T1000 (cell line): ENCODE measurements at regions not wholly inside any gene's neighbourhood (a gene's known extent, or its start where the extent isn't known, plus 50 kb on each side); places are given as distances from the start of the nearest gene placed in this dataset.
"Not testable (repeated sequence)": the region's sequence is repeated elsewhere in the genome, so short reads cannot be mapped to it uniquely, and the experiment has no call there.

Source experiments
- DNase-seq: peaks from one replicate; lab custom pipeline; 2025; ENCODE audit warnings: mixed read lengths; lab: John Stamatoyannopoulos, UW

- not testable (repeated sequence) for DNase-seq
Measured at GRCh38 chr2:65568656-65569440, 136.4 kb upstream of the SPRED2 start.

GRCh38 chr2:65566617-65567016 is 134.2 kb upstream of the SPRED2 start:
- no peak for DNase-seq

- no peak for DNase-seq
Measured at GRCh38 chr2:65565681-65566080, 133.3 kb upstream of the SPRED2 start.

GRCh38 chr2:65564299-65564698 is 131.9 kb upstream of the SPRED2 start:
- DNase-seq, result no peak

- no peak for DNase-seq
Measured at GRCh38 chr2:65562890-65563289, 130.5 kb upstream of the SPRED2 start.

GRCh38 chr2:65558743-65559142 is 126.3 kb upstream of the SPRED2 start:
- DNase-seq, result no peak

GRCh38 chr2:65557616-65558573 is 125.5 kb upstream of the SPRED2 start:
- DNase-seq, result no peak

GRCh38 chr2:65554765-65555591 is 122.6 kb upstream of the SPRED2 start:
- DNase-seq, result peak; percentile 28

- DNase-seq, result no peak
Measured at GRCh38 chr2:65553504-65554074, 121.2 kb upstream of the SPRED2 start.

GRCh38 chr2:65551528-65551927 is 119.1 kb upstream of the SPRED2 start:
- no peak for DNase-seq

- DNase-seq, result no peak
Measured at GRCh38 chr2:65550246-65550645, 117.8 kb upstream of the SPRED2 start.

- DNase-seq, result no peak
Measured at GRCh38 chr2:65549631-65550030, 117.2 kb upstream of the SPRED2 start.

- DNase-seq, result no peak
Measured at GRCh38 chr2:65549257-65549627, 116.8 kb upstream of the SPRED2 start.

- no peak for DNase-seq
Measured at GRCh38 chr2:65548576-65549256, 116.3 kb upstream of the SPRED2 start.

- DNase-seq, result no peak
Measured at GRCh38 chr2:65548064-65548463, 115.7 kb upstream of the SPRED2 start.

GRCh38 chr2:65545837-65546805 is 113.7 kb upstream of the SPRED2 start:
- DNase-seq, result no peak

- no peak for DNase-seq
Measured at GRCh38 chr2:65541773-65542172, 109.4 kb upstream of the SPRED2 start.

GRCh38 chr2:65539633-65540032 is 107.2 kb upstream of the SPRED2 start:
- no peak for DNase-seq

GRCh38 chr2:65537651-65538385 is 105.4 kb upstream of the SPRED2 start:
- DNase-seq, result no peak
